ENCODE measurements at regions not wholly inside any gene's neighbourhood (a gene's known extent, or its start where the extent isn't known, plus 50 kb on each side); places are given as distances from the start of the nearest gene placed in this dataset.

DNA sequence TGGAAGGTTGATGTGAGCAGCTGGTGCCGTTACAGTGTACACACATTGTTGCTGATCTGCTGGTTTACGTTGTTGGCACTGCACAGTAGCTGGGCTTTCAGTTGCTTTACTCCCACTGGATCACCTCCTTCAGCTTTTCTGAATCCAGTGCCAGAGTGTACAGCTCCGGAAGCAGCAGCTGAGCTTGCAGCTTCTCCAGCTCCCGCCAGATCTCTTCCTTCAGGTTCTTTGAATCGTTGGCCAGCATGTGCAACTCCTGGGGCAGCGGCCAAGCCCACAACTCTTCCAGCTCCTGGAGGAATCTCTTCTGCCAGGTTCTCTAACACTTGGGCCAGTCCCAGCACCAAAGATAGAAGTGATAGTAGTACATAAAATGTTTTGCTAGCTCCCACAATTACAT, 149.7 kb upstream of the RRP15 start:
- Histone ChIP-seq H3K14ac (ENCODE audit: insufficient read depth, low read length) (no peak overlapping the region), H4K5ac (ENCODE audit: insufficient read length, low read depth, low read length) (no peak overlapping the region), H3K4me2 (ENCODE audit: insufficient read depth, insufficient read length, low read length) (no peak overlapping the region), H4K8ac (replicated peaks; ENCODE audit: insufficient read length, low read depth, low read length) (no peak overlapping the region), H2BK15ac (ENCODE audit: low read depth, low read length) (no peak overlapping the region), H2AFZ (ENCODE audit: low read length) (no peak overlapping the region), H3K9me3 (ENCODE audit: control insufficient read depth, low read depth, low read length) (no peaks in the 10 kb centered on the region), H4K20me1 (ENCODE audit: control insufficient read depth, insufficient read depth, insufficient read length) (no peaks in the 10 kb centered on the region), H2BK120ac (ENCODE audit: low read depth, low read length, poor library complexity, severe bottlenecking) (no peak overlapping the region), H3K18ac (ENCODE audit: insufficient read length, low read depth, low read length) (no peak overlapping the region), H4K91ac (ENCODE audit: insufficient read length, low read depth, low read length) (no peak overlapping the region), H3K79me1 (ENCODE audit: insufficient read depth, low read depth, low read length, poor library complexity, severe bottlenecking) (no peaks in the 10 kb centered on the region), H3K23me2 (ENCODE audit: insufficient read length, low read depth, low read length, poor library complexity, severe bottlenecking) (no peaks in the 10 kb centered on the region), H3K27ac (ENCODE audit: insufficient read length, low read depth, low read length) (no peak overlapping the region), H2BK12ac (ENCODE audit: insufficient read length, low read depth, low read length) (no peak overlapping the region), H2BK20ac (ENCODE audit: low read depth, low read length, poor library complexity, severe bottlenecking) (no peak overlapping the region), H3K27me3 (ENCODE audit: insufficient read depth, low read length) (no peaks in the 10 kb centered on the region), H2BK5ac (ENCODE audit: insufficient read length, low read length) (no peak overlapping the region), H3K9ac (ENCODE audit: extremely low read depth, insufficient read length, low read length) (no peak overlapping the region), H3K4me1 (ENCODE audit: insufficient read depth, low read length) (no peaks in the 10 kb centered on the region), H3K4ac (ENCODE audit: low read depth, low read length) (no peak overlapping the region), H3K56ac (ENCODE audit: insufficient read length, low read depth, low read length) (no peak overlapping the region), H3K23ac (ENCODE audit: insufficient read length, low read depth, low read length) (no peak overlapping the region), H2AK5ac (ENCODE audit: insufficient read length, low read length) (no peak overlapping the region), H3T11ph (ENCODE audit: low read length) (no peak overlapping the region), H3K79me2 (ENCODE audit: insufficient read depth, low read length) (no peaks in the 10 kb centered on the region)
- TF ChIP-seq, protein P1, sequence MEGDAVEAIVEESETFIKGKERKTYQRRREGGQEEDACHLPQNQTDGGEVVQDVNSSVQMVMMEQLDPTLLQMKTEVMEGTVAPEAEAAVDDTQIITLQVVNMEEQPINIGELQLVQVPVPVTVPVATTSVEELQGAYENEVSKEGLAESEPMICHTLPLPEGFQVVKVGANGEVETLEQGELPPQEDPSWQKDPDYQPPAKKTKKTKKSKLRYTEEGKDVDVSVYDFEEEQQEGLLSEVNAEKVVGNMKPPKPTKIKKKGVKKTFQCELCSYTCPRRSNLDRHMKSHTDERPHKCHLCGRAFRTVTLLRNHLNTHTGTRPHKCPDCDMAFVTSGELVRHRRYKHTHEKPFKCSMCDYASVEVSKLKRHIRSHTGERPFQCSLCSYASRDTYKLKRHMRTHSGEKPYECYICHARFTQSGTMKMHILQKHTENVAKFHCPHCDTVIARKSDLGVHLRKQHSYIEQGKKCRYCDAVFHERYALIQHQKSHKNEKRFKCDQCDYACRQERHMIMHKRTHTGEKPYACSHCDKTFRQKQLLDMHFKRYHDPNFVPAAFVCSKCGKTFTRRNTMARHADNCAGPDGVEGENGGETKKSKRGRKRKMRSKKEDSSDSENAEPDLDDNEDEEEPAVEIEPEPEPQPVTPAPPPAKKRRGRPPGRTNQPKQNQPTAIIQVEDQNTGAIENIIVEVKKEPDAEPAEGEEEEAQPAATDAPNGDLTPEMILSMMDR (conservative IDR thresholded peaks at IDR 0.05) = no peak
- WGBS (ENCODE audit: extremely low coverage, insufficient read length, low lambda C conversion rate) = no CpG with 5 or more reads among the region's 6 CpGs
- Mint-ChIP-seq H3K9me3 (no peaks in the 10 kb centered on the region; a peak in 1 of 5 replicates), H3K27me3 (ENCODE audit: low read depth) (no peaks in the 10 kb centered on the region), H3K4me1 (no peaks in the 10 kb centered on the region), H3K27ac (no peak overlapping the region), H3K36me3 (ENCODE audit: insufficient read depth in 1 of 3, low read depth in 3 of 3) (no peaks in the 10 kb centered on the region), H3K4me3 (no peak overlapping the region)
- no peak for DNase-seq

Measured in H9 (cell line).